Hematopoietic multipotent progenitor cell treated with erythropoietin and hydrocortisone succinate and interleukin-3 and kit ligand, for 6 days (in vitro differentiated cells): ENCODE measurements at regions not wholly inside any gene's neighbourhood (a gene's known extent, or its start where the extent isn't known, plus 50 kb on each side); places are given as distances from the start of the nearest gene placed in this dataset.

Experiments used
- DNase-seq: peaks from one replicate; pipeline ENCODE4 v3.0.0-alpha.2; 2015

- DNase-seq, result no peak
Measured at GRCh38 chr13:99911965-99912566, 59.5 kb downstream of the ZIC5 start.

GRCh38 chr13:99911069-99911964 is 60.2 kb downstream of the ZIC5 start:
- DNase-seq, result no peak

- DNase-seq, result peak; percentile 60
Measured at GRCh38 chr13:99909836-99910619, 61.5 kb downstream of the ZIC5 start.

- no peak for DNase-seq
Measured at GRCh38 chr13:99909097-99909835, 62.3 kb downstream of the ZIC5 start.

- no peak for DNase-seq
Measured at GRCh38 chr13:99908140-99908803, 63.3 kb downstream of the ZIC5 start.

- DNase-seq, result no peak
Measured at GRCh38 chr13:99907627-99908026, 63.9 kb downstream of the ZIC5 start.

- no peak for DNase-seq
Measured at GRCh38 chr13:99907038-99907437, 64.5 kb downstream of the ZIC5 start.

- no peak for DNase-seq
Measured at GRCh38 chr13:99905814-99906213, 65.8 kb downstream of the ZIC5 start.

- no peak for DNase-seq
Measured at GRCh38 chr13:99905224-99905623, 66.3 kb downstream of the ZIC5 start.

GRCh38 chr13:99903140-99903539 is 68.4 kb downstream of the ZIC5 start:
- DNase-seq, result no peak

GRCh38 chr13:99902657-99903056 is 68.9 kb downstream of the ZIC5 start:
- no peak for DNase-seq

GRCh38 chr13:99900960-99901359 is 70.6 kb downstream of the ZIC5 start:
- DNase-seq, result no peak

GRCh38 chr13:99898421-99898820 is 73.1 kb downstream of the ZIC5 start:
- no peak for DNase-seq

GRCh38 chr13:99897076-99897440 is 74.5 kb downstream of the ZIC5 start:
- no peak for DNase-seq

- no peak for DNase-seq
Measured at GRCh38 chr13:99896369-99897075, 75.0 kb downstream of the ZIC5 start.

GRCh38 chr13:99895444-99896368 is 75.9 kb downstream of the ZIC5 start:
- no peak for DNase-seq

GRCh38 chr13:99894840-99895443 is 76.6 kb downstream of the ZIC5 start:
- no peak for DNase-seq

- DNase-seq, result no peak
Measured at GRCh38 chr13:99894105-99894839, 77.3 kb downstream of the ZIC5 start.

- DNase-seq, result no peak
Measured at GRCh38 chr13:99893567-99893966, 78.0 kb downstream of the ZIC5 start.
